ENCODE measurements at regions not wholly inside any gene's neighbourhood (a gene's known extent, or its start where the extent isn't known, plus 50 kb on each side); places are given as distances from the start of the nearest gene placed in this dataset.

DNA sequence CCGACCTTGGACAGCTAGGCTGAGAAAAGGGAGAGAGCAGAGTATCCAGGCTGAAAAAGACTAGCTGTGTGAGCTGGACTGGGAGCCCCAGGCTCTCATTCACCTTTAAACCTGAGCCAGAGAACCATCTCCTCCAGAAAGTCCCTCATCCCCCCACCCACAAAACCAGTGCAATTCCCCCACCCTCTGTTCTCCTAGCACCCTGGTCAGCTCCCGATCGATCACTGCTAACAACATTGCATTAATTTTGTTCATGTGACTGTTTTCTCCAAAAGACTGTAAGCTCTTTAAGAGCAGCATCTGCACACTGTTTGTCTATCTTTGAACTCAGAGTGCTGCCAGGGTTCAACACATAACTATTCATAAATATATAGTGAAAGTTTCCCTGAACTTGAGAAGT is 67.1 kb upstream of the NFASC start:
- Histone ChIP-seq H3K27ac (no peak overlapping the region), H3K36me3 (no peaks in the 10 kb centered on the region), H3K9me3 (no peaks in the 10 kb centered on the region), H3K27me3 (no peaks in the 10 kb centered on the region), H3K4me3 (no peak overlapping the region), H3K4me1 (peaks cover 0 to 4% of the 10 kb centered on the region in 2 donors)
- TF ChIP-seq CTCF (IDR thresholded peaks at IDR 0.05), result no peak
- DNase-seq (ENCODE audit: low spot score), result no peak

GRCh38 chr1:204806943-204807687 is 63.5 kb upstream of the NFASC start:
- no peak overlapping the region for H3K27ac ChIP-seq
- peaks cover 0 to 4% of the 10 kb centered on the region in 2 donors for H3K4me1 ChIP-seq
- DNase-seq (ENCODE audit: low spot score), result peak; percentile 75
- H3K27me3 ChIP-seq, result no peaks in the 10 kb centered on the region
- H3K4me3 ChIP-seq, result peak overlapping the region; percentile 38 to 44
- H3K9me3 ChIP-seq, result no peaks in the 10 kb centered on the region
- peak; percentile 93 to 98 for TF ChIP-seq CTCF (IDR thresholded peaks at IDR 0.05)
- H3K36me3 ChIP-seq, result no peaks in the 10 kb centered on the region

DNA sequence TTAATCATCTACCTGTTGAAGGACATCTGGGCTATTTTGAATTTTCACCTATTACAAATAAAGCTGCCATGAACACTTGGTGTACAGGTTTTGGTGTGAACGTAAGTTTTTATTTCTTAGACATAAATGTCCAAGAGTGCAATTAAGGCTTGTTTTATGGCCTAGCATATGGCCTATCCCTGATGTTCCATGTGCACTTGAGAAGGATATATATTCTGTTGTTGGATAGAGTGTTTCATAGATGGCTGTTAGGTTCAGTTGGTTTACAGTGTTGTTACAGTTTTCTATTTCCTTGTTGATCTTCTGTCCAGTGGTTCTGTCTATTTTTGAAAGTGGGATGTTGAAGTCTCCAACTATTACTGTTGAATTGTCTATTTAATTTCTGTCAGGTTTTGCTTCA is 61.2 kb upstream of the NFASC start:
- TF ChIP-seq CTCF (IDR thresholded peaks at IDR 0.05), result no peak
- DNase-seq (ENCODE audit: low spot score), result no peak
- Histone ChIP-seq H3K4me1 (peaks cover 0 to 22% of the 10 kb centered on the region in 2 donors), H3K9me3 (no peaks in the 10 kb centered on the region), H3K4me3 (no peak overlapping the region), H3K27ac (no peak overlapping the region), H3K36me3 (no peaks in the 10 kb centered on the region), H3K27me3 (no peaks in the 10 kb centered on the region)

GRCh38 chr1:204812842-204813241 is 57.8 kb upstream of the NFASC start:
- Histone ChIP-seq H3K4me1 (peaks cover 0 to 30% of the 10 kb centered on the region in 2 donors), H3K27ac (peak overlapping the region; percentile 66 to 91), H3K4me3 (no peak overlapping the region), H3K9me3 (no peaks in the 10 kb centered on the region), H3K36me3 (no peaks in the 10 kb centered on the region), H3K27me3 (no peaks in the 10 kb centered on the region)
- TF ChIP-seq CTCF (IDR thresholded peaks at IDR 0.05), result no peak
- no peak for DNase-seq (ENCODE audit: low spot score)

GRCh38 chr1:204813522-204813921 is 57.1 kb upstream of the NFASC start:
- peaks cover 0 to 37% of the 10 kb centered on the region in 2 donors for H3K4me1 ChIP-seq
- H3K27ac ChIP-seq, result peak overlapping the region; percentile 66 to 91
- no peak overlapping the region for H3K4me3 ChIP-seq
- DNase-seq (ENCODE audit: low spot score), result no peak
- no peaks in the 10 kb centered on the region for H3K27me3 ChIP-seq
- no peak for TF ChIP-seq CTCF (IDR thresholded peaks at IDR 0.05)
- H3K9me3 ChIP-seq, result no peaks in the 10 kb centered on the region
- H3K36me3 ChIP-seq, result no peaks in the 10 kb centered on the region

Measured in right atrium auricular region (tissue), 2 donors.